NCI-H2196 (cell line): ENCODE measurements at regions not wholly inside any gene's neighbourhood (a gene's known extent, or its start where the extent isn't known, plus 50 kb on each side); places are given as distances from the start of the nearest gene placed in this dataset.
"Not testable (repeated sequence)": the region's sequence is repeated elsewhere in the genome, so short reads cannot be mapped to it uniquely, and the experiment has no call there.

ENCODE experiments used
- DNase-seq: peaks from one replicate; lab custom pipeline; 2025; ENCODE audit not compliant: unreplicated experiment; lab: John Stamatoyannopoulos, UW

DNA sequence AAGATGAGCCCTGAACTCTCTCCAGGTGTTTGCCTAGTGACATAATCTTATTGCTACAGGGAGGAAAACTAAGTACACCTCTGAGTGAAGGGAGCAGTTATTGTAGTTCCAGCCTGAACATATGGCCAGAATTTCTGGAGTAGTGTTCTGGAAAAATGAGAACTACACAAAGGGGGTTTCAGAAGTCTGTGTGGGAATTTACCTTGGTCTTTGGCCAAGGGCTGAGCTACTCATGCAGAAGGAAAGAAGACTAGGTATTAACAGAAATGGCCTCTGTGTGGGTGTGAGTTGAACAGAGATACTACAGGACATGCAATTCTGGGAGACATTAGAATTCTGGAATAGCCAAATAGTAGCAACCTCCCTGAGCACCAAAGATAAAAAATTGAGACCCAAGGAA, 1009.7 kb upstream of the GJE1 start:
- DNase-seq = no peak

DNA sequence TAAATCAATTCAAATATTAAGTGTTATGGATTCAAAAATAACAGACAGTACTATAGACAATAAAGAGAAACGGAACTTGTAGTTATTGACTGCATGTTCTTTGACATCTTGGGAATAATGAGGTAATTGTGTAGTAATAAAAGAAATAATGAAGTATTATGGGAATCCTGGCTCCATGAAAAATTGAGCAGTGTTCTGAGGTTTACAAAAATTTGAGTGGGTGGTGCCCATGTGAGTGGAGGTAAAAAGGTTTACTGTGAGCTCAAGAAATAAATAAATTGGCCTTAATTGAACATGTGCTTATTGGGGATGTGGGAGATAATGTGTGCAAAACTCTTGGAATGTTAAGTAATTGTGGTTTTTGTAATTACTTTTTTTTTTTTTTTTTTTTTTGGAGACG, 1013.7 kb upstream of the GJE1 start:
- no peak for DNase-seq

DNA sequence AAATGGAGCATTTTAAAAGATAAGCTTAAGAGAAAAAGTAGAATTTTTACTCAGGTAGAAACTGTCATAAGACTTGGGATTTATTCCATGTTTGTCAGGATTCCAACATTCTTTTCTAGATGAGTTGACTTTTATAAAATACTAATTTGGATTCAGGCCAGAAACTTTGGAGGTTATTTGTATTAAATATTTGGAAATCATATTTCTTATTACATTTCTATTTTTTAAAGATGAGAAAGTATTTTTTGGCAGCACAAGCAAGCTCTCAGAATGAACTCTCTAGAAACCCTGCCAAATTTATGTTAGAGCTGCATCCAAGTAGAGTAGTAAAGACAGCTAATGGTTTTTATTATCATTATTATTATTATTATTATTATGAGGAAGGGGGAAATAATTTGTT, 1014.9 kb upstream of the GJE1 start:
- DNase-seq = no peak

DNA sequence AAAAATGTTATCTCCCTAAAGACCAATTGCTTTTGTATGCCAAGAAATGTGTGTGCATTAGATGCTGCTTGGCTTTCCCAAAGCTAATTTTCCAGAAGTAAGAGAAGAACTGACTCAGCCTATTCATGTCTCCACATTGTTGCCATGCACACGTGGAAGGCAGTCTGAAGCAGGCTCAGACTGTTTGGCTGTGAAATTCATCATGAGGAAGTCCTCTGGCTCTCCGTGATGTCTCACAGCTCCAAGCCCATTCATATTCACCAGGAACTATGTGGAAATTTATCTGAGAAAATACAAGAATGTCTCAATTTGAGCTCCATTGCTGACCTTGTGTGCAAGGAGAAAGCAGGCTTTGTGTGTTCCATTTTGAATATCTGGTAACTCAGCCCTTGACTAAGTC, 1022.2 kb upstream of the GJE1 start:
- no peak for DNase-seq

DNA sequence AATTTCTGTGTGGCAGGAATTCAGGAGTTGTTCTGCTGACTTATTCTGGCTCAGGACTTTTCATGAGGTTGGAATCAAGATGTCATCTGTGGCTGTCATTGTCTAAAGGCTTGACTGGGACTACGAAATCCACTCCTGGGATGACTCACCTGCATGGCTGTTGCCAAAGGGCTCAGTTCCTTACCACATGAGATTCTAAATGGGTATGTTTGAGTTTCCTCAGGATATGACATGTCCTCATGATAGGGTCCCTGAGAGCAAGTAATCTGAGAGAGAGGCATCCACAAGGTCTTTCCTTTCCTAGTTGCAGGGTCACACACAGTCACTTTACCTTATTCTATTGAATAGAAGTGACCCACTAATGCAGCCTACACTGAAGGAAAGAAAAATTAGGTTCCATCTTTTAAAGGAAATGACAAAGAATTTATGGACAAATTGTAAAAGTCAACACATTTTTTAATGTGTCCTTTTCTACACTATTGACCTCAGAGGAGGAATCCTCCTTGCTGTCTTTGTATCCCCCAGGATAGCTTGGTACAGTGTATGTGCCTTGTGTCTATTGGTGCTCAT, 1025.0 kb upstream of the GJE1 start:
- DNase-seq = peak; percentile 10

DNA sequence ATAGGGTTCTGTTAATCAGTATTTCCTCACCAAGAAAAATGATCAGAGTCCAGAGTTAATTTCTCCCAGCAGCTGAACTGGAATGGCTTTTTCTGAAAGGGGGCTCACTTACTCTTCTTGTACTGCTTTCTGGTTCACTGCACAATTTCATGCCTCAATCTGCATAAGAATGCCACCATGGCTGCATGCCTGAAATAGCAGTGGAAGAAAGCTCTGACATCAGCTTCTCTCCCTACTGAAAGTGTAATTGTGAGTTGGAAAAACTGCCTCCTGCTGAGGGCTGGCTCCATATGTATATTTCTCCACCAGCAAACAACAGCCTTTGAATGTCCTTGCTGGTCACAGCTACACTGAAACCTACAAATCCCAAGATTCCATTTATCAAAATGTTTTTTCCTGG, 1027.2 kb upstream of the GJE1 start:
- peak; percentile 27 for DNase-seq

DNA sequence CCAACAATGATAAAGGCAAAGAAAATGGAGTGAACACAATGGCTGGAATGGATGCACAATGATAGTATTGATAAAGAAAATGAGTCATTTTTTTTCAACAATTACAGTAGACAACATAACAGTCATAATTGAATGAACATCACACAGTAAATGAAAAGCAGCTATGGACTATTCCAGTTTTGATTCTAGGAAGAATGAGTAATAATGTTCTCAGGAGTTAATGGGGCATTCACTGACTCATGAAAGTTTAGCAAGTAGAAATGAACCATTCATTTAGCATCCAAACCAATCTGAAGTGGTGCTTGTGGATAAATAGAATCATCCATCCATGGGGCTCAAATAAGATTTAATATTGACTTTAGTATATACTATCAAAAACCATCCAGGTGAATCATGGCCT, 1029.5 kb upstream of the GJE1 start:
- peak; percentile 11 for DNase-seq

DNA sequence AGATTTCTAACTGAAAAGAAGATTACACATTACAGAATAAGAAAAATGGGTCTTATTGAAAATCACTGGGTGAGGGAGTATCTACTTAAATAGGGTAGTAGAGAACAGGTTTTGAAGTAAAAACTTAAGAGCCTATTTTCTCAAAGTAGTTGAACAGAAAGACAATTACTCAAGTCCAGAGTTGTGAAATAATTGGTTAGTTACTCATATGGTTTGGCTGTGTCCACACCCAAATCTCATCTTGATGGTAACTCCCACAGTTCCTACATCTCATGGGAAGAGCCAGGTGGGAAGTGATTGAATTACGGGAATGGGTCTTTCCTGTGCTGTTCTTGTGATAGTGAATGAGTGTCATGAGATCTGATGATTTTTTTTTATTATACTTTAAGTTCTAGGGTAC, 1035.3 kb upstream of the GJE1 start:
- DNase-seq = no peak

DNA sequence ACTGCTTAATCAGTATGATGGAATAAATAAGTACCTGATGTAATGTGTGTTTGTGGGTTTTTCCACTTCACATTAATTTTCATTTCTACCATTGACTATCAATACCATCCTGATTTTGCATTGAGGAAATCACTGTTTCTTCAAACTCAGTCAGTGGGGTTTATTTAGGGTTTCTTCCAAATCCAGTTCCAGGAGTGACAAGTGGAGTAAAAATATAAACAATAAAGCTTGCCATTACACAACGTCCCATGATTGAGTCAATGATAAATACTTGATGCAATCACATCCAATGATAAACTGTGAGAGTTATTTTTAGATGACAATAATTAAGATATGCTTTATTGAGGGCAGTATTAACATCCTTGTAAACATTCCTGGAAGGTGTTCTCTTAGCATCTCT, 1037.4 kb upstream of the GJE1 start:
- DNase-seq = no peak

DNA sequence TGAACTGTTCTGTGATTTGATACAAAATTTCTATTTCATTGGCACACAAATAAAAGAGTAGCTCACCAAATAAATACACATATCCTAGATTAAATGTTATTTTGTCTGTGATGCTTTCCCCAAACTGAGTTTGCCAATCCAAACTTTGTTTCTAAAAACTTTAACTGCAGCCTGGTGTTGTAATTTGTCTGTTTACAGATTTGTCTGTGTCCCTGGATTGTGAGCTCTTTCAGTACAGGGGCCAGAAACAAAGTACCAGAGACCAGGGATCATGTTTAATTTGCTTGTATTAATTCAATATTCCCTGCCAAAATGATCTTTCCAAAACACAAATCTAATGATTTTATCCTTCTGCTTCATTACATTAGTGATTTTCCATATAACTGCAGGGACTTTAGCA, 1044.6 kb upstream of the GJE1 start:
- no peak for DNase-seq

DNA sequence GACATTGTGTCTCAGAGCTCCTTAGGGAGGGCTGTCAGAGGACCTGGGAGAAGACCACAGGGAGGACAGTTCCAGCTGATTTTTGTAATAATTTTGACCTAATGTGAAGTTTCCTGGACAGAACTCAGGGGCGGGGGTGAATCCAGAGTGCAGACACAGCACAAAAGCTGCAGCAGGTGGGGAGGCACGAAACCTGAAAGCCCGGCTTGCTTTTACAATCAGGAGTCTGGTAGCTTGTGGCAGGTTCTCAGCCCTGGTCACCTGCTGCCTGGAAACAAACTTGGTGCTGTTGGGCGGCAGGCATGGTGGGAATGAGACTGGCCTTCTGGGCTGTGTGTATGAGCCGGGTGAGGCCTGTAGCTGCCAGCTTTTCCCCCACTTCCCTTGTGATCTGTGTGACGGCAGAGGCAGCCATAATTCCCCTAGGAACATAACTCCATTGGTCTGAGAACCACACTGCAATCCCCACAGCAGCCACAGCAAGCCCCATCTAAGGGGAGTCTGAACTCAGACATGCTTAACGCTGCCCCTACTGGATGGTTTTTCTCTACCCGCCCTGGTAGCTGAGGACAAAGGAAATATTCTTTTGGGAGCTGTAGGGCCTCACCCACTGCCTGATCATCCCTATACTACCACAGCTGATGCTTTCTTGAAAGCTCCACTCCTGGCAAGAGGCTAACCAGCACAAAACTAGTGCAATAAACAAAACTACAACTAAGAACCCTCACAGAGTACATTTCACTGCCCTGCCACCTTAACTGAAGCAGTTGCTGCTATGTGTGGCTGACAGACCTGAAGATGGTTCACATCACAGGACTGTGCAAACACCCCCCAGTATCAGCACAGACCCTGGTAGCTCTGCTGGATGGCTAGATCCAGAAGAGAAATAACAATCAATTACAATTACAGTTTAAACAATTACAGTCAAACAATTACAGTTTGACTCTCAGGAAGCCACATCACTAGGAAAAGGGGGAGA, 1055.1 kb upstream of the GJE1 start:
- no peak for DNase-seq

DNA sequence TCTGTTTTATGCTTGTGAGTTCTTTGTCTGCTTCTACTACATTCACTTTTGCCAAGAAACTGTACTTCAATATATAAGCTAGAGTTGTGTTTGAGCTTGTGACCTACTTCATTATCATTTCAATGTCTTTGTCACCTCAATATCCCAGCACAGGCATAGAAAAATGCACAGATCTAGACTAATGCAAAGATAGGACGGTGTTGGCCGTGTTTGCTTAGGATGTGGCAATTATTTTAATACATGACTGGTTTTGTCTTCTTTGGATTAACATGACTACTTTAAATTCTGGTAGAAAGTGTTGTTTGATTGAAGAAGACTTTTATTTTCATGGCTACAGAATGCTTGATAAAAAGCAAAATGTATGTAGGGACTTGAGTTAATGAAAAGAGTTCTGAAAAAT, 1075.0 kb upstream of the GJE1 start:
- no peak for DNase-seq

DNA sequence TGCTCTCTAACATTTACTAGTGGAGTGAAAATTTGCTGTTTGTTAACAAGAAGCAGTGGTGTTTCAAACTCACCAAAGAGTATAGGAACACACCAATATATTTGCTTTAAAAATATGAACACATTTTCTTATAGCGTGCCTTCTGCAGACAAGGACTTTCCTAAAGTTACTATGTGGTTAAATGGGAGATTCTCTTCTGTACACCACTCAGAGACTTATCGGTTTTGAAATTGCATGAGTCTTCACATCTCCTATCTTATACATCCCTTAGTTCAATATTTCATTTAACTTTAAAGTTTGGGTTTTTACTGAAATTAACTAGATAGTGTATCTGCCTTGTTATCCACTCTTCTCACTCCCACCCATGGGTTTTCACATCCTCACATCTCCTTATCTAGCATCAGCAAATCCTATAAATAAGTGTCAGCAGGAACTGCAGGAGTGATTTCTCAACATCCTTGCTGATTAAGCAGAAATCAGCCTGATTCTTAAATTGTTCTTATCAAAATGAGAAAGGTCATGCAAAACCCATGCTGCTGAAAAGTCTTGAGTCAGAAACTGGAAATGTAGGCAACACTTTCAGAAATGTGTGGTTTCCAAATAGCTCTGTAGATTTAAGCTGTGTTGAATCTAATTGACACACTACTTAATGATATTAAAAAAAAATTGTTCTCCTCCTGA, 1075.6 kb upstream of the GJE1 start:
- no peak for DNase-seq

DNA sequence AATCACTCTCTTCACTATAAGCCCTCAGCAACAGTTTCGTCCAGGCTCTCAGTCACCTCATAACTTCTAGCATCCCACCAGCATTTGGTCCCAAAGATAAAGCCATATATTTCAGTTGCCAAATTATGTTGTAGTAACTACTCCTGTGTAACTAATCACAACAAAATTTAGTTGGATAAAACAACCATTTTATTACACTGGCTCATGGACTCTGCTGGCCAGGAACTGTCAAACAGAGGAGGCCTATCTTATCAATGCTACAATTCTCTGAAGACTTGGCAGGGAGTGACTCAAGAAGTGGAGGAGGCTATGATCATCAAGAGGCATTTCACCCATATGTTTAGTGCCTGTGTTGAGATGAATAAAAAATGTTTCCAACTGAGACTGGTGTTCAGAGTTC, 1082.3 kb upstream of the GJE1 start:
- no peak for DNase-seq

DNA sequence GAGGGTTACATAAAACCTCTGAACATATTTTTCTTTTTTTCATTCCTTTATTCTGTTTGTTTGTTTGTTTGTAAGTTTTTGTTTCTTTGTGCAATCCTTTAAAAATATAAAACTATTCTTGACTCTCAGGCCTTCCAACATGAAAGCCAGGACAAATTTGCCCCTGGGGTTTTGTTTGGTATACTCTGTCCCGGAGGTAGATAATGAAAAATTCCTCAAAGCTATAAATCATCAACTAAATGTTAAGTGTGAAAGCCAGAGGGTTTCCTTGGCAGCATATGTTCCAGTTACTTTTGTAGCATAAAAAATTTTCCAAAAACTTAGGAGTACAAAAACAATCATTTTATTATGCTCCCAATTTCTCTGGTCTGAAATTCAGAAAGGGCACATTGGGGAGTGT, 1084.3 kb upstream of the GJE1 start:
- DNase-seq = no peak

DNA sequence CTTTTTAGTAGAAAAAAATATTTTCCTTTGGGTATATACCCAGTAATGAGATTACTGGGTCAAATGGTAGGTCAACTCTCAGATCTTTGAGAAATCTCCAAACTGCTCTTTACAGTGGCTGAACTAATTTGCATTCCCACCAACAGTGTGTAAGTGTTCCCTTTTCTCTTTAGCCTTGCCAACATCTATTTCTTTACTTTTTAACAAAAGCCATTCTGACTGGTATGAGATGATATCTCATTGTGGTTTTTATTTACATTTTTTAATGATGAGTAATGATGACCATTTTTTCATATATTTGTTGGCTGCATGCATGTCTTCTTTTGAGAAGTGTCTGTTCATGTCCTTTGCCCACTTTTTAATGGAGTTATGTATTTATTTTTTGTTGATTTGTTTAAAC, 1086.2 kb upstream of the GJE1 start:
- DNase-seq = not testable (repeated sequence)

DNA sequence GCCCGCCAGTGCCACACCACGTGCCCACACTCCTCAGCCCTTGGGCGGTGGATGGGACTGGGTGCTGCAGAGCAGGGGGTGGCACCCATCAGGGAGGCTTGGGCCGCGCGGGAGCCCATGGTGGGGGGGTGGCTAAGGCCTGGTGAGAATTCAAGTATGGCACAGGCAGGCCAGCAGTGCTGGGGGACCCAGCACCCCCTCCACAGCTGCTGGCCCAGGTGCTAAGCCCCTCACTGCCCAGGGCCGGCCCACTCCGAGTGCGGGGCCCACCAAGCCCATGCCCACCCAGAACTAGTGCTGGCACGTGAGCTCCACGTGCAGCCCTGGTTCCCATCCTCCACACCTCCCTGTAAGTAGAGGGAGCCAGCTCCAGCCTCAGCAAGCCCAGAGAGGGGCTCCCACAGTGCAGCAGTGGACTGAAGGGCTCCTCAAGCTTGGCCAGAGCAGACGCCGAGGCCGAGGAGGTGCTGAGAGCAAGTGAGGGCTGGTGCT, 1091.1 kb upstream of the GJE1 start:
- no peak for DNase-seq

DNA sequence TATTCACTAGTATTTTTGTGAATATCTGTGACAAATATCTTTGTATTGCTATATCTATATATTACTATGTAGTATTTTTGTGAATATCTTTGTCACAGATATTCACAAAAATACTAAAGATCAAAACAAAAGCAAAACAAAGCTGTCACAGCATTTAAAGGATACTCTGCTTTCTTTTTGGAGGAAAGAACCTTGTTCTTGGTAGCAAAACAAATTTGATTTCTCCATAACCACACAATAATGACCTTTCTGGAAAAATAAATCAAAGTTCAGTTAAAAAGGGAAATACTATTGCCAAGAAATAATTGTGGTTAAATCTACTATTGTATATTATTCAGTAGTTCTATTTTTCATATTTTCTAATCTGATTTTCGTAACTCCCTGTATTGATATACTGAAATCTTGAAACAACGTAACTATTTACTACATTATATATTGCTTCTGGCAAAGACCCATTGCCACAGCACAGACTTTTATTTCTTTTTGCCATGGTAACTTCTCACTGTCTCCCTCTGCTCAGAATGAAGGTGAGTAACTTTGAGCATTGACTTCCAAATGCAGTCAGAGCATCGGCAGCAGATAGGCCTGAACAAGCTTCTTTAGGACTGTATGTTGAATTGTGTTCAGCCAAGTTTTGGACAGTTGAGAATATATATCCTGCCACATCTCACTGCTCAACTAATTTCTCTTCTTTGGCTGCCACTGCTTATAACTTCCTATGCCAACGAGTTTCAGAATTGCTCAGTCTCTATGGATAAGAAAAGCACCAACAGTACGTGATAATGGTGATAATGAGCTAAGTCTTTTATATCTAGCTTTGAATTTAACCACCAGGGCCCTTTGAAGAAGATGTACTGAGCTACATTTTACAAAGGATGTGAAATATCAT, 1097.2 kb upstream of the GJE1 start:
- no peak for DNase-seq

DNA sequence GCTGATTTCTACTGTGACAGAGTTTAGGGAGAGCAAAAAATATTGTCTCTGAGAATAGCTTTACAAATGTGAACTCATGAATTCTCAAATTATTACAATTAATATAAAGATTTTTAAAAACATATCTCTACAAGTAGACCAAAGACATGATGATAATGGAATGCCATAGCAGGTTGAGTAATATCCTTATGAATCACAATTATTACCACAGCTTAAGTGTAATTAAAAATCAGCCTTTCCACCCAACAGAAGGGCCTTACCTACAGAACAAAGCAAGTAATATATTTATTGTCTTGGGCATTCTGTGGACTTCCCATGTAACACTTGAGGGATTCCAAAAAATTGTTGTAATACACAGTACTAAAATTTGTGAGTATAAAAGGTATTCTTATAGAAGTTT, 1099.6 kb upstream of the GJE1 start:
- DNase-seq = no peak

DNA sequence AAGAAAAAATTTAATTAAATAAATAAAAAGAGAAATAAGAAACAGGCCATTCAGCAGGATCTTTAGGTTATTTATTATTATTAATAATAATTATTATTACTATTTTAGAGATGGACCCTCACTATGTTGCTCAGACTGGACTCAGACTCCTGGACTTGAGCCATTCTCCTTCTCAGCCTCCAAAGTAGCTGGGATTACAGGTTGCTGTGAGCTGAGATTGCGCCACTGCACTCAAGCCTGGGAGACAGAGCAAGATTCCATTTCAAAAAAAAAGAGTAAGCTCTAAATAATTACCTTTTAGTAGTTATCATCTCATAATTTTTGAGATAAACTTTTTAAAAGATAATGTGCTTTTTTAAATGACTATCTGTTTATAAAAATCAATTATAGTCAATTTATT, 1102.8 kb upstream of the GJE1 start:
- no peak for DNase-seq

DNA sequence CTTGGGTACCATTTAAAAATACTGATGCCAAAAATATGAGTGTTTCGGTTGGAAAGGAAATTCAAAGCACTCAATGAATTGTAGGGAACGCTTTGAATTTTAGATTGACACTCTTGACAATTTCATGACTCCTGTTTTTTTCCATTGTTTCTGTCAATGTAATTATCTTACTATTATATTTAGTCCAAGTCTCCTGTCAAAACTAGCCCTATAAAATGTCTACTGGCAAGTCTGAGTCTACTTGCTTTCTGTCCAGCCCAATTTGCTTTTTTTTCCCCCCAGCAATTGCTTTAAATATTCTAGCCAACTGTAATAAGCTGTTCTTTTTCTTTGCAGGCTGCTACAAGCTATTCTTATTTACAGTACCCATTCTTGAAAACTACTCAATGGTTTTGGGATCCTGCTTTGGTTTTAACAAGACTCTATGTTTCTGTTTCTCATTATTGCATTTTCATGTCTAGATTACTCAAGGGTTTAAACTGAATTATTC, 1103.9 kb upstream of the GJE1 start:
- DNase-seq = no peak
